Testis (tissue), 2 donors: ENCODE measurements at regions not wholly inside any gene's neighbourhood (a gene's known extent, or its start where the extent isn't known, plus 50 kb on each side); places are given as distances from the start of the nearest gene placed in this dataset.

Source experiments
- DNase-seq: peaks from one replicate; pipeline ENCODE4 v3.0.0-alpha.2; 2019
- H3K27ac ChIP-seq, 2 donors: fragments of 200-600 bp; sonication (generic); one replicate each; pipeline ENCODE4 v1.5.1; 2019
- H3K27me3 ChIP-seq: fragments of 200-600 bp; sonication (generic); one replicate; pipeline ENCODE4 v1.5.1; 2019
- H3K36me3 ChIP-seq: fragments of 200-600 bp; sonication (generic); one replicate; pipeline ENCODE4 v1.5.1; 2017; ENCODE audit warnings: low read depth; ENCODE audit errors: missing control alignments
- H3K4me1 ChIP-seq: fragments of 200-600 bp; sonication (generic); one replicate; pipeline ENCODE4 v1.5.1; 2019
- H3K4me3 ChIP-seq, 2 donors: fragments of 200-600 bp; sonication (generic); one replicate each; pipeline ENCODE4 v1.5.1; 2017 to 2019
- H3K9me3 ChIP-seq: fragments of 200-600 bp; sonication (generic); one replicate; pipeline ENCODE4 v1.5.1; 2017
- CTCF ChIP-seq, 3 experiments: fragments of 450-650 bp in 2 of 3; fragments of 200-600 bp in 1 of 3; sonication (generic) in 1 of 3; IDR thresholded peaks; one replicate each; pipeline ENCODE4 v1.5.1; 2016 to 2019; ENCODE audit warnings: antibody characterized with exemption in 3 of 3, mild to moderate bottlenecking in 2 of 3, moderate library complexity in 1 of 3
- POLR2A ChIP-seq: fragments of 450-650 bp; IDR thresholded peaks from one replicate; pipeline ENCODE4 v1.6.1; 2017; ENCODE audit warnings: antibody characterized with exemption, mild to moderate bottlenecking, moderate library complexity
- WGBS, 2 donors: methylation state at CpG; one replicate each; pipeline ENCODE4 v1.1.5; 2018; 5-methylcytosine and 5-hydroxymethylcytosine counted together
- intact Hi-C: fragments of 100-400 bp; cut with DNase I; formaldehyde crosslinking; loops from one replicate; pipeline ENCODE4 v1.15.1; 2023; ENCODE audit warnings: low total_unique reads

GRCh38 chr22:49138250-49138790 lies 689.4 kb downstream of the BRD1 start:
- TF ChIP-seq CTCF (IDR thresholded peaks at IDR 0.05) (no peak), POLR2A (no peak)
- H3K36me3 ChIP-seq: no peaks in the 10 kb centered on the region
- intact Hi-C loops: no loop called here
- no peak overlapping the region for H3K27ac ChIP-seq
- DNase-seq: no peak
- no peaks in the 10 kb centered on the region for H3K9me3 ChIP-seq
- no peaks in the 10 kb centered on the region for H3K27me3 ChIP-seq
- H3K4me3 ChIP-seq: no peak overlapping the region
- WGBS, 2 donors: 94 to 96% methylated on average over 1 of the region's 1 CpG
- H3K4me1 ChIP-seq: no peaks in the 10 kb centered on the region

GRCh38 chr22:49137206-49137840 lies 690.4 kb downstream of the BRD1 start:
- no peak for DNase-seq
- H3K4me1 ChIP-seq: no peaks in the 10 kb centered on the region
- intact Hi-C loops: no loop called here
- WGBS, 2 donors: 81 to 83% methylated on average over 3 to 7 of the region's 7 CpGs
- TF ChIP-seq CTCF (IDR thresholded peaks at IDR 0.05): no peak
- TF ChIP-seq POLR2A: no peak
- no peaks in the 10 kb centered on the region for H3K36me3 ChIP-seq
- no peak overlapping the region for H3K27ac ChIP-seq
- H3K4me3 ChIP-seq: no peak overlapping the region
- H3K27me3 ChIP-seq: no peaks in the 10 kb centered on the region
- no peaks in the 10 kb centered on the region for H3K9me3 ChIP-seq

GRCh38 chr22:49136816-49137180 lies 690.9 kb downstream of the BRD1 start:
- intact Hi-C loops: no loop called here
- Histone ChIP-seq H3K9me3 (no peaks in the 10 kb centered on the region), H3K27ac (no peak overlapping the region), H3K36me3 (no peaks in the 10 kb centered on the region), H3K4me1 (no peaks in the 10 kb centered on the region), H3K27me3 (no peaks in the 10 kb centered on the region), H3K4me3 (no peak overlapping the region)
- TF ChIP-seq CTCF (IDR thresholded peaks at IDR 0.05) (no peak), POLR2A (no peak)
- DNase-seq: no peak
- 89 to 93% methylated on average over 9 of the region's 9 CpGs for WGBS, 2 donors

DNA sequence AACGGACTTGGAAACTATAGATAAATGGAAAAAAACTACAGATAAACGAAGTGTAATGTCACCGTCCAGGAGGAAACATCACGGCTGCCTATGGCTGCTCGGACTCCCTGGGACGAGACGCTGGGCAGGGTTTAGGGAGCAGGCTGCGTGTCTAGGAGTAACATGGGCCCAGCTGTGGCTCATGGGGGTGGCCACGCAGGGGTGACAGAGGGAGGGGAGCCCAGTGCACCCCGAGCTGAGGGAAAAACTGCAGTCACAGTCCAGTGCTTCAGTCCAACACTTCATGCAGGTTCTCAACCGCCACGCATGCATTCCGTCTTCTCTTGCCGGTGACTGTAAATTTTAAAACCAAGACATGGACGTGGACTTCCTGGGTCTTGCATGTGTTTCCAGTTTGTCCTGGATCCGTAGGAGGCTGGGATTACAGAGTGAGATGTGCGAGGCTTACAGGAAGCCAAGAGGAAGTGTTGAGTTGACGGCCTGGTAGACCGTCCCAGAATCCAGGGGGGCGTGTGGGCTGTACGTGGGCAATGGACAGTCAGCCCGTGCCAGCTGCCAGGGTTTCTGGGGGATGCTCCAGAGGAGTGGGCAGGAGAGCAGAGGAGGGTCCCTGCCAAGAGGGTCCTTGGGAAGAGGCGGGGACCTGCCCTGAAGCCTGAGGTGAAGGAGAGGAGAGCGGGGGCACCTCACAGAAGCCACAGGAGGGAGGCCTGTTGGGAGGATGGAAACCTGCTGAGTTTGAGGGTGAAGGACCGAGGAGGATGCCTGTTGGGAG lies 691.4 kb downstream of the BRD1 start:
- no peak for DNase-seq
- H3K27ac ChIP-seq: no peak overlapping the region
- no peak for TF ChIP-seq CTCF (IDR thresholded peaks at IDR 0.05)
- H3K9me3 ChIP-seq: no peaks in the 10 kb centered on the region
- intact Hi-C loops: no loop called here
- H3K4me3 ChIP-seq: no peak overlapping the region
- H3K27me3 ChIP-seq: no peaks in the 10 kb centered on the region
- no peaks in the 10 kb centered on the region for H3K36me3 ChIP-seq
- no peaks in the 10 kb centered on the region for H3K4me1 ChIP-seq
- 65 to 77% methylated on average over 23 to 25 of the region's 25 CpGs for WGBS, 2 donors
